Cerebellar cortex (tissue), 1 donor: ENCODE measurements at regions not wholly inside any gene's neighbourhood (a gene's known extent, or its start where the extent isn't known, plus 50 kb on each side); places are given as distances from the start of the nearest gene placed in this dataset.

ENCODE experiments used
- DNase-seq: peaks from one replicate; pipeline ENCODE4 v3.0.0-alpha.2; 2015; ENCODE audit warnings: low spot score

DNA sequence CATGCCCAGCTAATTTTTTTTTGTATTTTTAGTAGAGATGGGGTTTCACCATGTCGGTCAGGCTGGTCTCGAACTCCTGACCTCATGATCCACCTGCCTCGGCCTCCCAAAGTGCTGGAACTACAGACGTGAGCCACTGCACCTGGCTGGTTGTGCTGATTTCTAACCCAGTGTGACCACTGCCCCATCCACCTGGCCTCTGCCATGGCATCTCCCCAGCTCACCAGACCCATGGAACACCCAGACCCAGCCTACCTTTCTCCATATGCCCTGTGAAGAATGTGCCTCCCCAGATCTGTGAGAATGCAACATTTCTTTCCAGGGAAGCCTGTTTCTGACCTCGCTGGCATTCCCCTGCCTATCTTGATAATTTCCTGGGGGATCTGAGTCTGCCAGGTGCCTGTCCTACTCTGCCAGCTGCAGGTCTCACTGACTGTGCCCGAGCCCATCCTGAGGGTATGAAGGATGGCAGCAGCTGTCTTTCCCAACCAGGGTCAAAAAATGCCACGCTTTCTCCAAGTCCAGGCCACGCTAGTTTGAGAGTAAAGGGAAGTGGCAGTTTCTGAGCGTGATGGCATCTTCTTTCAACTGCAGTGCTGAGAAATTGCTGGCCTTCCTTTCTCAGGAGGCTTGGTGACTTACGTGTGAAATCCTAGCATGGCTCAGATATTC, 324.4 kb upstream of the ZNF32 start:
- no peak for DNase-seq

- no peak for DNase-seq
Observed at GRCh38 chr10:43971981-43972380, 323.3 kb upstream of the ZNF32 start.

DNA sequence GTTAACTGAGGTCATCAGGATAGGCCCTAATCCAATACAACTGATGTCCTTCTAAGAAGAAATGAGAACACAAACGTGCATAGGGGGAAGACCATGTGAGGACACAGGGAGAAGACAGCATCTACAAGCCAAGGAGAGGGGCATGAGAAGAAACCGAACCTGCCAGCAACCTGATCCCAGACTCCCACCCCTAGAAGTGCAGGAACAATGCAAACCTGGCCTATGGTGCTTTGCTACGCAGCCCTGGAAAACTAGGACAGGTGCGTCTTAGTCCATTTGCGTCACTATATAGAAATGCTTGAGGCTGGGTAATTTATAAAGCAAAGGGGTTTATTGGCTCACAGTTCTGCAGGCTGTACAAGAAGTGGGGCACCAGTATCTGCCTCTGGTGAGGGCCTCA, 322.6 kb upstream of the ZNF32 start:
- no peak for DNase-seq

DNA sequence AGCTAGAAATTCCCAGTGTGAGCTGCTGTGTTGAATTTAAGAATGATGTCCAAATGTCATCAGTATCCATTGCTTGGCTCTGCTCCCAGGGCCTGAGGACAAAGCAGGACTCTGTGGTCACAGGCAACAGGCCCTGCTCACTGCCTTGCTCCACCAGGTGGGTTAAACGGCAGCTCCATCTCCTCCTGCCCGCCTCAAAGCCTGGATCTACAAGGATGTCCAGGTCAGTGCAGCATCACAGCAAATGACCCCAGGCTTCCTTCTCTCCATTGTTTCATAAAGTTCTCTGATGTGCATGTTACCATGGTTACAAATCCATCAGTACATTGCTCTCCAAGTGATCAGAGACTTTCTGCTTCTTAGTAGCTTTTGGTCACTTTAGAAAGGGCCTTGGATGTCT, 322.0 kb upstream of the ZNF32 start:
- no peak for DNase-seq

DNA sequence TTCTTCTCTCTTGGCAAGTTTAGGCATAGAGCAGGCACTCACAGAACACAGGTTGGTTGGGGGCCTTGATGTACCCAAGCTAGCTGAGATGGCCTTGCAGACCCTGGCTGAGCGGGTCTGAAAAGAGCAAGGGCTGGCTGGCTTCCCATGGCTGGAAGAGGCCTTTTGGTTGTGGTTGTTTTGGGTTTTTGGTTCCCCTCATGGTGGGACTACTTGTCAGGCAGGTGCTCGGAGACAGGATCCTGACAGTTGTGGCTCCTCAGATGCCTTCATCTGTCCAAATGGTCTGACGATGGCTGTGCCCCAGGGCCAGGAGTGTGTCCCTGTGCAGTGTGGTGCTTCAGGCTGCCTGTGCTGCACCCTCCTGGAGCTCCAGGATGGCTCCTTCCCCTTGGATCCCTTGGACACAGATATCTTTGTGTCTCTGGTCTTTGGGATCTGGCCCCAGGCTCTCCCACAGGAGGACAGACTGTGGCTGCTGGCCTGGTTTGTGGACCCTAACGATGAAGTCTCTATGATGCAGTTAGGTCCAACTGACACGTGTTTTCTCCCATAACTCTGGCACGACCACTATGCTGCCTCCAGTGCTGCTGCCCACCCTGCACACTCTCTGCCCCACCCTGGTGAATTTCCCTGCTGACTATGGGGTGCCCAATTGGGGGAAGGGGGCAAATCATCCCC, 321.5 kb upstream of the ZNF32 start:
- no peak for DNase-seq

DNA sequence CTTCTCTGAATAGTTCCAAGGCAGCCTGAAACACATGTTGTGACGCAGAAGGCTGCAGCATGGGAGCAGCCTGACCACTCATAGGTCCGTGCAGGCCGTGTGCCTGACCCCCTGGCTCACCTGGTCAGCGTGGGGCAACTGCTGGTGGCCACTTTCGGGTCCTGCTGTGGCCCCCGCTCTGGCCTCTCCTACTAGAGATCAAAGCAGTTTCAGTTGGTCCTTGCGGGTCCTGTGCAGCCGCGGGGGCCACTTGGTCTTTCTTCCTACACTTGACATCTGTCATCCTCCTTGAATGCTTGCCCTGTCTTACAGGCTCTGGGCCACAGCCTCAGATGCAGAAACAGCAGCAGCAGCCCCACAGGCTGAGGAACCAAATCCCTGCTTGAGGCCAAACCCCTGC, 320.8 kb upstream of the ZNF32 start:
- DNase-seq: no peak

DNA sequence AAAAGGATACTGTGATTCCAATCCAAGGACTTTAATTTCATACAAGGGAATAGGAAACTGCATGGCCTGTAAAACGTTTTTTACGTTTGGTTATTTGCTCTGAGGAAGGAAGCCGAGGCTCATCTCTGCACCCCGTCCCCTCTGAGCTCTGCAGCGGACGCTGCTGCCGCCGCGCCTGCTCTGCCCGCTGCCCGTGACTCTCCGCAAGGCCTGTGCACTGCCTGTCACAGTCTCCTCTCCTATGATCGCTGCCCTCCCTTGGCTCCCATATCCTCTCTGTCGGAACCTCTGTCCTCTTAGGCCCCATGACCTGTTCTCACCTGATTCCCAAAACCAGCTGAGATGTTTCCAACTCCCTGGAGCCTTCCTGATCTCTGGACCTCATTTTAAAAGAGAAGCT, 320.3 kb upstream of the ZNF32 start:
- no peak for DNase-seq

DNA sequence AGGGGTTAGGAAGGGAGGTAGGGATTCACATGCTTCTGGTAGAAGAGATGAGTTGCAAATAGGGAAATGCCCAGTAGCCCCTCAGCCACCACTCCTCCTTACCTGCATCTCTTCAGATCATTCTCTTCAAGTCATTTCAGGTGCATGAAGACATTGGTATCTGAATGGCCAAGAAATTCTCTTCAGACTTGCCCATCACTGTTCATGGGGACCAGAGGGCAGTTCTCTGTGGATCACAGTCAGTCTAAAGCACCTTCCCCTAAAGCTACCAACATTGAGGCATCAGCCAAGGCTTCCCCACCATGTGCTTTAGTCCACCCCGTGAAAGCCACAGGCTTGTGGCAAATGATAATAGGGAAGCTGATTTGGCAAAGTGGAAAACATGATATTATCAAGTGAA, 319.4 kb upstream of the ZNF32 start:
- no peak for DNase-seq

DNA sequence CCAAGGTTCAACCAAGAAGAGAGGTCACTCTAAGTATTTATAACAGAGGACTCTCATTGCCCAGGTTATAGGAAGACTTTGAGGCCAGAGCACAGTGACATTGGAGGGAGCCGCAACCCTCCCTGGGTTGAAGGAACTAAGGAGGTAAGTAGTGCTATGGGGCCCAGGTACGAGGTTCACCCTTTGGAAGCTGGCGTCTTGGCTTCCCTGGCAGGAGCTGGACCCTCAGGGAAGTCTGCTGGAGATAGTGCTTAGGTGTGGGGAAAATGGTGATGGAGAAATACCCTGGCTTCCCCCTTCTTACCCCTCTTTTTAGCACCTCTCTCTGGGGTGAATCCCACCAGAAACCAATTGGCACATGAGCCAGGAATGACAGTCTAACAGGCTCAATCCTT, 317.9 kb upstream of the ZNF32 start:
- no peak for DNase-seq

GRCh38 chr10:43965918-43966570, 317.4 kb upstream of the ZNF32 start:
- no peak for DNase-seq

- DNase-seq: no peak
Observed at GRCh38 chr10:43965033-43965917, 316.6 kb upstream of the ZNF32 start.

DNA sequence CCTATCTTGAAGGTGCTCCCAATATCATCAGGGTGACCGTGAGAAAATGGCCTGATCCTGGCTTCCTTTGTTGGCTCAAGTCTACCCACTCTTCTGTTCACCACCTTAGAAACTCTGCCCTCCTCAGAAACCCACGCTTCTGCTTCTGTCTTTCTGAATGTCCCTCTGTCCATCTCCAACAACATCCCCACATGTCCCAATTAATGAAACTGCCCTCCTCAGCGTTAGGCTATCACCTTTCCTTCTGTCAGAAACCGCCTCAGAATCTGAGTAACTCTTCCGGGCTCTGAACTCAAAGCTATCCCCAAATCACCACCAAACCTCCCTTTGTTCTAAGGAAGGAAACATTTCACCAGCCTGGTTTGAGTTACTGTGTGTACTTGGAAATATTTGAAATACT, 315.8 kb upstream of the ZNF32 start:
- no peak for DNase-seq

DNA sequence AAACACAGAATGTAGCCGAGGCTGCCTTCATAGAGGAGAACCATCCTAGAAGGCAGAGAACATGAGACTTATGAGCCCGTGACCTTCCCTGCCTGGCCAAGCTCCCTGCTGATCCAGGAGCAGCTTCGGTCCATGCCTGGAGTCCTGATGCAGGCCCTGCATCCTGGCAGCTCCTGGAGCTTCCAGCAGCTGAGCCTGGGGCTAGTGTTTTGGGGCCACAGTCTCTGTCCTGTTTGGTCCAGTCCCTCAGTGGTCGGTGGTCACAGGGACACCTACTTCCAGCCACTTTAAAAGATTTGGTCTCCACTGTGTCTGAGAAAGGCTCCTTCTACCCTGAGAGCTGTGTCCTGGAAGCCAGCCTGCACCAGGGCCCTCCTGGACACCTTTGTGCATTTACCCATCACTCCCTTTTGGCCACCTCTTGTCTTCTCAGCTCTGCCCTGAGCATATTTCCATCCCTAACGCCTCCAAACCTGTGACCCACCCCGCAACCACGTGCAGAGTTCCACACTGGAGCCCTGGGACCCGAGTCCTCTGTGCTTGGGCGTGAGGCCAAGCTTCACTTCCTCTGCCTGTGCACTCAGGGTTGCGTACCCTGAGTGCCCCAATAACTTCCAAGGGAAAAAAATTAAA, 315.2 kb upstream of the ZNF32 start:
- DNase-seq: no peak

GRCh38 chr10:43963379-43963778, 314.7 kb upstream of the ZNF32 start:
- DNase-seq: no peak

DNA sequence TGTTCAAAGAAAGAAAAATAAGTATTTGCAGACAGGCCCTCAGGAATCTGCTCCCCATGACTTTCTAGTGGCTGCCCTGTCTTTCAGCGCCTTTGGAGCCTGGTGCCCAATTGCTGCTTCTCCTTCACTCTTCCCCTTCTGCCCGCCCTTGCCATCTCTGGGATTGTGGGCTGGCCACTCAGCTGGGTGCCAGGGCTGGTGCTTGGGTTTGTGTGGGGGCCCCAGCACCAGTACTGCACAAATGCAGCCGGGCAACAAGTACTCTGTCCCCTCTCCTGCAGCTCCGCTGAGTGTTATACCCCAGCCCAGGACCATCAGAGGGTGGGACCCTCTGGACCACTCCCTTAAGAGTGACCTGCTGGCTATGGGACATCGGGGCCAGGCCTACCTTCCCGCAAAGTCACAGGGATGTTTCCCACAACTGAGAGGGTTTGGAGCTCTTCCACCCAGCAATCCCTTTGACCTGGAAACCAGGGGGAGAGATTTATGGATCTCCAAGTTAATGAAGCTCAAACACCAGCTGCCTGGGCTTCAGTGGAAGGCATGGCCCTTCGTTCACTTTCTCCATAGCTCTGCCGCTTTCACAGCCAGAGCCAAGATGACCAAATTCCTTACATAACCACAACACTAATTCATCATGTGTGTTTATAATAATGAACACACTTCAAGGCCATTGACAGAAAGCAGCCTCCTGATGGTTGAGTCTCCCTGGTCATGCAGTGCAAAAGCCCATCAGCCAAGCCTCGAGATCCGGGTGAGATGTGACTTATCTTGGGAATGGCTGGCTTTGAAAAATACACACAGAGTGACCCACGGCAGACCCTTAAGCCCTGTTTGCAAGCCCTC, 313.9 kb upstream of the ZNF32 start:
- no peak for DNase-seq

DNA sequence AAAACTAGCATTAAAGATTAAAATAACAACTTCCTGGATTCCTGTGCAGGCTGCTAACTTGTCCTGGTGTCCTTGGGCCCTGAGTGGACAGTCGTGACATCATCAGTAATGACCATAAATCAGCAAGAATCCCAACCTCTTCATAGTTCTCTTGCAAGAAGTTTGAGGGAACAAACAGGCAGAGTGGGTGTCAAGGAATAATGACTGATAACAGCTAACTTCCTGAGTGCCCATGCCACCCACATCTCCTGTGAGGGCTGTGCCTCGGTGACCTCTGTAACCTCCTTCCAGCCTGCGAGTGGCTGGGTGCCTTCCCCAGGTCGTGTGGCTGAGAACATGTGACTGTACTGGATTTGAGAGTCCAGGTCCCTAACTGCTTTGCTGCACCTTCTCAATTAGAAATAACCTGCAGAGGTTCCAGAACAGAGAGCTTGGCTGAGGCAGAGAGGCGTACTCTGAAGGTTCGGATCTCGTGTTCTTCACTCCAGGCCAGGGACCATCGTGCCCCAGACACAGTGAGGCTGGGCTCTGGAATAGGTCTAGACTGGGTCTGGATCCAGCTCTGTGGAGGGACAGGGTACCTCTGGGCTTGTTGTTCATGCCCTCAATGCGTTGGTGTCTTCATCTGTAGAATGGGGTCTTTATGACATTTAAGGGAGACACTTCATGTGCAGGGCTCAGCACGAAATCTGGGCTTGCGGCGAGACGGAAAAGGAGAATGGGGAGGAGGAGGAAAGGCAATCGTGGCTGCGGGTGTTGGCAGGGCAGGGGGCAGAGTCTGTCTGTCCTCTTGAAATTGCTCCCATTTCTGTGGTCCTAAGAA, 313.1 kb upstream of the ZNF32 start:
- no peak for DNase-seq

GRCh38 chr10:43960981-43961380, 312.3 kb upstream of the ZNF32 start:
- DNase-seq: no peak

GRCh38 chr10:43960477-43960876, 311.8 kb upstream of the ZNF32 start:
- no peak for DNase-seq

DNA sequence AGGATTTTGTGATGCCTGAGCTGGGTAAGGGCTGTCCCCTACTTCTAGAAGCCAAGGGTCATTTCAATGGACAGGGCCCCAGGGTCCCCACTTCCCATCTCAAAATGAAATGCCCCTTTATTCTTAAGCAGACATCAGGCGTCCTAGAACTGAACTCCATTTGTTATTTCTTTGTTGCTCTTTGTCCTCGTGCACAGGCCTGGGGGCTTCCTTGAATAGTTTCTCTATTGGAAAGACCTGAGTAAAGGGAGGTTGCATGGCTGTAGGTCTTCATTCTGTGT, 311.4 kb upstream of the ZNF32 start:
- no peak for DNase-seq

- no peak for DNase-seq
Observed at GRCh38 chr10:43959364-43960134, 310.9 kb upstream of the ZNF32 start.
